IMR-90 (cell line): ENCODE measurements at regions not wholly inside any gene's neighbourhood (a gene's known extent, or its start where the extent isn't known, plus 50 kb on each side); places are given as distances from the start of the nearest gene placed in this dataset.
A peak's percentile ranks its signal among the peaks of the same experiment; 100 is the strongest.

Source experiments
- ATAC-seq: fragments of 200-7000 bp; cut with Tn5 transposase; 2 replicates; pipeline ENCODE4 v1.9.1; 2020; ENCODE audit warnings: low read depth, mild to moderate bottlenecking, moderate library complexity
- BruUV-seq: library from RNA; stranded (reverse); fragments of 400-500 nt; replicated peaks from 2 replicates; lab custom pipeline; 2021; lab: Mats Ljungman, UMichigan
- CTCF ChIA-PET: fragments of 300-600 bp; formaldehyde crosslinking; extraction: SDS; loops from one replicate; lab custom pipeline; 2021; ENCODE audit warnings: antibody characterized with exemption; lab: Yijun Ruan, JAX
- POLR2A ChIA-PET: fragments of 300-600 bp; sonication (Branson Sonifier 250); formaldehyde crosslinking; loops from one replicate; lab custom pipeline; 2022; ENCODE audit warnings: antibody characterized with exemption; ENCODE audit not compliant: unreplicated experiment; lab: Charles Lee
- DNase-seq: peaks from one replicate; pipeline ENCODE4 v3.0.0; 2013
- H2AFZ ChIP-seq: replicated peaks from 2 replicates; pipeline ENCODE3; 2013; ENCODE audit warnings: low read length, mild to moderate bottlenecking; ENCODE audit not compliant: poor library complexity
- H2AK5ac ChIP-seq: 2 replicates; pipeline ENCODE4 v1.6.1; 2013; ENCODE audit warnings: low read depth, low read length, inconsistent platforms
- H2AK9ac ChIP-seq: replicated peaks from 2 replicates; pipeline ENCODE3; 2013; ENCODE audit warnings: mild to moderate bottlenecking, low read depth, low read length, moderate library complexity; ENCODE audit not compliant: poor library complexity
- H2BK120ac ChIP-seq: 2 replicates; pipeline ENCODE4 v1.6.1; 2013; ENCODE audit warnings: low read depth, low read length, inconsistent platforms
- H2BK15ac ChIP-seq: 3 replicates; pipeline ENCODE4 v1.6.1; 2013; ENCODE audit warnings: low read depth, low read length, inconsistent platforms
- H2BK20ac ChIP-seq: 2 replicates; pipeline ENCODE4 v1.6.1; 2013; ENCODE audit warnings: low read depth, mild to moderate bottlenecking, inconsistent platforms, low read length, moderate library complexity
- H2BK5ac ChIP-seq: 2 replicates; pipeline ENCODE4 v1.6.1; 2013; ENCODE audit warnings: mild to moderate bottlenecking, low read depth, low read length, inconsistent platforms; ENCODE audit not compliant: poor library complexity, severe bottlenecking
- H3K14ac ChIP-seq: replicated peaks from 2 replicates; pipeline ENCODE4 v1.6.1; 2013; ENCODE audit warnings: low read depth, low read length, inconsistent platforms
- H3K18ac ChIP-seq: 2 replicates; pipeline ENCODE4 v1.6.1; 2013; ENCODE audit warnings: low read depth, low read length, control low read depth
- H3K23ac ChIP-seq: 2 replicates; pipeline ENCODE4 v1.6.1; 2013; ENCODE audit warnings: low read depth, low read length, inconsistent platforms
- H3K27ac ChIP-seq: 2 replicates; pipeline ENCODE4 v1.5.1; 2013; ENCODE audit warnings: mild to moderate bottlenecking, control low read depth, low read length; ENCODE audit not compliant: insufficient read depth
- H3K27me3 ChIP-seq: 2 replicates; pipeline ENCODE4 v1.6.1; 2013; ENCODE audit warnings: low read length; ENCODE audit not compliant: control insufficient read depth, insufficient read depth
- H3K36me3 ChIP-seq: 2 replicates; pipeline ENCODE4 v1.6.1; 2013; ENCODE audit warnings: low read length, mixed read lengths; ENCODE audit not compliant: control insufficient read depth, insufficient read depth
- H3K4ac ChIP-seq: 2 replicates; pipeline ENCODE4 v1.6.1; 2013; ENCODE audit warnings: low read depth, low read length, inconsistent platforms
- H3K4me1 ChIP-seq: 2 replicates; pipeline ENCODE4 v1.6.1; 2013; ENCODE audit warnings: low read length, mixed read lengths; ENCODE audit not compliant: control insufficient read depth, insufficient read depth
- H3K4me2 ChIP-seq: 2 replicates; pipeline ENCODE4 v1.6.1; 2013; ENCODE audit warnings: low read depth, mild to moderate bottlenecking, control low read depth, low read length, moderate library complexity
- H3K4me3 ChIP-seq: 2 replicates; pipeline ENCODE4 v1.5.1; 2013; ENCODE audit warnings: low read depth, mild to moderate bottlenecking, control low read depth, low read length, moderate library complexity; ENCODE audit not compliant: insufficient read depth
- H3K56ac ChIP-seq: 2 replicates; pipeline ENCODE4 v1.6.1; 2013; ENCODE audit warnings: low read length, inconsistent platforms; ENCODE audit not compliant: insufficient read depth; ENCODE audit errors: extremely low read depth
- H3K79me1 ChIP-seq, 2 experiments: 2 replicates each; pipeline ENCODE4 v1.6.1; 2013; ENCODE audit warnings: low read length in 2 of 2, inconsistent platforms in 1 of 2, low read depth in 1 of 2
- H3K9ac ChIP-seq: 2 replicates; pipeline ENCODE4 v1.6.1; 2013; ENCODE audit warnings: low read depth, low read length, control low read depth
- H3K9me1 ChIP-seq: 2 replicates; pipeline ENCODE4 v1.6.1; 2013; ENCODE audit warnings: low read length, inconsistent platforms; ENCODE audit not compliant: insufficient read depth
- H3K9me3 ChIP-seq: 2 replicates; pipeline ENCODE4 v1.6.1; 2013; ENCODE audit warnings: low read length; ENCODE audit not compliant: control insufficient read depth, insufficient read depth
- H4K20me1 ChIP-seq: 2 replicates; pipeline ENCODE4 v1.6.1; 2013; ENCODE audit warnings: low read length, inconsistent platforms; ENCODE audit not compliant: insufficient read depth
- H4K5ac ChIP-seq: 2 replicates; pipeline ENCODE4 v1.6.1; 2013; ENCODE audit warnings: mild to moderate bottlenecking, low read depth, low read length, control low read depth
- H4K8ac ChIP-seq, 2 experiments: 2 replicates each; pipeline ENCODE4 v1.6.1; 2013; ENCODE audit warnings: low read depth in 2 of 2, low read length in 2 of 2, control low read depth in 1 of 2, inconsistent platforms in 1 of 2
- H4K91ac ChIP-seq: 2 replicates; pipeline ENCODE4 v1.6.1; 2013; ENCODE audit warnings: low read depth, low read length, inconsistent platforms; ENCODE audit not compliant: insufficient read depth
- MAFK ChIP-seq: IDR thresholded peaks from 2 replicates; pipeline ENCODE4 v1.6.1; 2012; ENCODE audit warnings: low read depth, low read length, improper control_type of control experiment
- WGBS, 2 experiments: methylation state at CpG; one replicate each; pipeline versions ENCODE4 v1.1.5 to v1.1.7; 2013; ENCODE audit warnings: missing lambda C conversion rate in 2 of 2; ENCODE audit not compliant: insufficient read length in 1 of 2; ENCODE audit errors: extremely low coverage in 2 of 2; 5-methylcytosine and 5-hydroxymethylcytosine counted together
- dilution Hi-C: fragments of 300-500 bp; cut with HindIII; formaldehyde crosslinking; loops from one replicate; pipeline ENCODE4 v1.14.3; 2018; ENCODE audit warnings: low sequenced_read_pairs; ENCODE audit not compliant: unreplicated experiment
- in situ Hi-C: fragments of 300-500 bp; cut with MboI; formaldehyde crosslinking; loops from 3 replicates; pipeline ENCODE4 v1.14.3; 2019; ENCODE audit warnings: low sequenced_read_pairs, inconsistent platforms, mixed read lengths
- intact Hi-C: fragments of 100-400 bp; cut with micrococcal nuclease; formaldehyde crosslinking; loops from 2 replicates; pipeline ENCODE4 v1.10.0; 2022
- TF ChIP-seq, protein P1 (sequence below): fragments of 150-350 bp; IDR thresholded peaks from 2 replicates; pipeline ENCODE4 v1.6.1; 2017; ENCODE audit warnings: mild to moderate bottlenecking, antibody characterized with exemption, low read length, low read depth

DNA sequence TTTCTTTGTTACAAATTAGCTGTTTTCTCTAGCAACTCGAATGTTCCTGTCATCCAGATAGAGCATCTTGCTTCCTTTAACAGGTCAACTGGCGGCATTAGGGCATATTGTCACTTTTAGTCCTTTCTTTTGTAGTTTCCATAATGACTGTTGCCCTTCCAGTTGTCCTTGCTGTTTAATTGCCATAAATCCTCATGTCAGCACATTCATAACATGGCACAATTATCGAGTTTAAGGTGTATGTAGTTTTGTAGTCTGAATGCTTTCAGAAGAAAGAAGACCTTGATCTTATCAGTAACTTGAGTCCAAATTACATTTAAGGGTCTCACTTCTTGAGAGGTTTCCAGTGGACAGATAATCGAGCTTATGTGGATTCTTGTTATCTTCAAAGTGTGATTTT, 161.7 kb upstream of the CDH12 start:
- Histone ChIP-seq H3K9me3 (no peaks in the 10 kb centered on the region), H3K4me1 (no peaks in the 10 kb centered on the region), H3K9me1 (no peaks in the 10 kb centered on the region), H3K27me3 (no peaks in the 10 kb centered on the region), H4K5ac (no peak overlapping the region), H4K8ac (no peak overlapping the region), H3K23ac (no peak overlapping the region), H2AFZ (no peak overlapping the region), H3K18ac (no peak overlapping the region), H2BK120ac (no peak overlapping the region), H2AK9ac (no peak overlapping the region), H2BK15ac (no peak overlapping the region), H3K4me2 (no peak overlapping the region), H3K56ac (no peak overlapping the region), H3K36me3 (no peaks in the 10 kb centered on the region), H3K4ac (no peak overlapping the region), H2AK5ac (no peak overlapping the region), H4K20me1 (no peaks in the 10 kb centered on the region), H3K79me1 (no peaks in the 10 kb centered on the region), H2BK5ac (no peak overlapping the region), H3K27ac (no peak overlapping the region), H4K91ac (no peak overlapping the region), H3K4me3 (no peak overlapping the region), H2BK20ac (no peak overlapping the region), H3K9ac (no peak overlapping the region), H3K14ac (no peak overlapping the region)
- in situ Hi-C loops (no loop called here), dilution Hi-C loops (no loop called here), intact Hi-C loops (no loop called here)
- no TSS peak for BruUV-seq
- no peak for DNase-seq
- no CpG with 5 or more reads among the region's 4 CpGs for WGBS, 2 experiments
- TF ChIP-seq, protein P1, sequence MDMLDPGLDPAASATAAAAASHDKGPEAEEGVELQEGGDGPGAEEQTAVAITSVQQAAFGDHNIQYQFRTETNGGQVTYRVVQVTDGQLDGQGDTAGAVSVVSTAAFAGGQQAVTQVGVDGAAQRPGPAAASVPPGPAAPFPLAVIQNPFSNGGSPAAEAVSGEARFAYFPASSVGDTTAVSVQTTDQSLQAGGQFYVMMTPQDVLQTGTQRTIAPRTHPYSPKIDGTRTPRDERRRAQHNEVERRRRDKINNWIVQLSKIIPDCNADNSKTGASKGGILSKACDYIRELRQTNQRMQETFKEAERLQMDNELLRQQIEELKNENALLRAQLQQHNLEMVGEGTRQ = no peak
- peak; percentile 49; the same call in 1 of the 2 replicates for TF ChIP-seq MAFK
- ChIA-PET POLR2A (no interaction called here), CTCF (no interaction called here)
- ATAC-seq = no peak
